Parathyroid adenoma (tissue), 2 donors: ENCODE measurements at regions not wholly inside any gene's neighbourhood (a gene's known extent, or its start where the extent isn't known, plus 50 kb on each side); places are given as distances from the start of the nearest gene placed in this dataset.

Experiments used
- H2AFZ ChIP-seq: fragments of 300-600 bp; sonication (generic); one replicate; pipeline ENCODE4 v1.7.0; 2017; ENCODE audit warnings: antibody characterized with exemption, mild to moderate bottlenecking
- H3K27ac ChIP-seq: fragments of 300-600 bp; sonication (generic); one replicate; pipeline ENCODE4 v1.7.0; 2017
- H3K27me3 ChIP-seq: fragments of 300-600 bp; sonication (generic); one replicate; pipeline ENCODE4 v1.7.0; 2017; ENCODE audit warnings: low read length; ENCODE audit not compliant: control insufficient read depth, insufficient read depth
- H3K36me3 ChIP-seq: fragments of 300-600 bp; sonication (generic); one replicate; pipeline ENCODE4 v1.7.0; 2017; ENCODE audit warnings: low read length; ENCODE audit not compliant: control insufficient read depth, insufficient read depth
- H3K4me1 ChIP-seq: fragments of 300-600 bp; sonication (generic); one replicate; pipeline ENCODE4 v1.7.0; 2017; ENCODE audit warnings: control low read depth
- H3K4me2 ChIP-seq: fragments of 300-600 bp; sonication (generic); one replicate; pipeline ENCODE4 v1.7.0; 2017; ENCODE audit warnings: low read length
- H3K4me3 ChIP-seq: fragments of 300-600 bp; sonication (generic); one replicate; pipeline ENCODE4 v1.7.0; 2017; ENCODE audit warnings: low read depth, low read length
- H3K79me2 ChIP-seq: fragments of 300-600 bp; sonication (generic); one replicate; pipeline ENCODE4 v1.7.0; 2017; ENCODE audit warnings: control low read depth
- H3K9ac ChIP-seq: fragments of 300-600 bp; sonication (generic); one replicate; pipeline ENCODE4 v1.7.0; 2017; ENCODE audit warnings: mild to moderate bottlenecking
- H3K9me3 ChIP-seq: fragments of 300-600 bp; sonication (generic); one replicate; pipeline ENCODE4 v1.7.0; 2017; ENCODE audit warnings: low read length; ENCODE audit not compliant: control insufficient read depth
- CTCF ChIP-seq: fragments of 300-600 bp; sonication (generic); IDR thresholded peaks from one replicate; pipeline ENCODE4 v1.7.0; 2017; ENCODE audit warnings: antibody characterized with exemption, mild to moderate bottlenecking
- donor health status: primary hyperparathyroidism.

GRCh38 chr9:86843206-86843605 is 104.1 kb downstream of the GAS1 start:
- Histone ChIP-seq H3K9ac (no peak overlapping the region), H3K4me2 (no peak overlapping the region), H3K27ac (no peak overlapping the region), H3K4me1 (no peaks in the 10 kb centered on the region), H3K27me3 (no peaks in the 10 kb centered on the region), H3K79me2 (no peaks in the 10 kb centered on the region), H2AFZ (no peak overlapping the region), H3K4me3 (no peak overlapping the region), H3K36me3 (no peaks in the 10 kb centered on the region), H3K9me3 (no peaks in the 10 kb centered on the region)
- TF ChIP-seq CTCF = no peak

DNA sequence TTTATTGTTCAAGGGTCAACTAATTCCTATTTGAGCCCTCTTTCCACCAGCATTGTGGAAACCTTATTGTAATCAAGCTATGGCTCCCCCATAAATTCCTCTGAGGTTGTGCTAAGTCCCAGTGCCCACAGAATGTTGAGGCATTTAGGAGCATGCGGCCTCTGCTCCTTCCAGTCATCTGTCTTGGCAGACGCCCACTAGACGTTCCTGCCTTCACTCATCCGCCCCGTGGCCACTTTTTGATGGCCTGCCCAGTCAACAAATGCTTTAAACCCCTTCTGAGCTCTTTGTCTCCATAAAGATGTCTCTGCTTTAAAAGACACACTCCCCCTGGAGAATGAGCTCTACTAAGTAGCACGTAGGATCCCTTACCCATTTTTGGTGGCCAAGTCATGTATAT is 104.7 kb downstream of the GAS1 start:
- H3K79me2 ChIP-seq = no peaks in the 10 kb centered on the region
- H3K36me3 ChIP-seq = no peaks in the 10 kb centered on the region
- no peak overlapping the region for H3K4me2 ChIP-seq
- H3K9ac ChIP-seq = no peak overlapping the region
- H3K4me1 ChIP-seq = no peaks in the 10 kb centered on the region
- no peak overlapping the region for H3K27ac ChIP-seq
- no peak overlapping the region for H3K4me3 ChIP-seq
- no peaks in the 10 kb centered on the region for H3K27me3 ChIP-seq
- no peak for TF ChIP-seq CTCF
- H2AFZ ChIP-seq = no peak overlapping the region
- H3K9me3 ChIP-seq = no peaks in the 10 kb centered on the region

GRCh38 chr9:86839522-86839921 is 107.8 kb downstream of the GAS1 start:
- H3K36me3 ChIP-seq = no peaks in the 10 kb centered on the region
- H3K4me1 ChIP-seq = no peaks in the 10 kb centered on the region
- H3K9me3 ChIP-seq = no peaks in the 10 kb centered on the region
- H3K4me2 ChIP-seq = no peak overlapping the region
- H3K9ac ChIP-seq = no peak overlapping the region
- H2AFZ ChIP-seq = no peak overlapping the region
- no peaks in the 10 kb centered on the region for H3K79me2 ChIP-seq
- H3K4me3 ChIP-seq = no peak overlapping the region
- TF ChIP-seq CTCF = no peak
- no peaks in the 10 kb centered on the region for H3K27me3 ChIP-seq
- H3K27ac ChIP-seq = no peak overlapping the region

- H2AFZ ChIP-seq = no peak overlapping the region
- no peak for TF ChIP-seq CTCF
- H3K27me3 ChIP-seq = no peaks in the 10 kb centered on the region
Observed at GRCh38 chr9:86838519-86839497, 108.5 kb downstream of the GAS1 start.

GRCh38 chr9:86837345-86837744 is 110.0 kb downstream of the GAS1 start:
- Histone ChIP-seq H3K4me3 (no peak overlapping the region), H3K27me3 (no peaks in the 10 kb centered on the region), H3K36me3 (no peaks in the 10 kb centered on the region), H2AFZ (no peak overlapping the region), H3K27ac (no peak overlapping the region), H3K4me1 (no peaks in the 10 kb centered on the region), H3K9ac (no peak overlapping the region), H3K4me2 (no peak overlapping the region), H3K9me3 (no peaks in the 10 kb centered on the region), H3K79me2 (no peaks in the 10 kb centered on the region)
- TF ChIP-seq CTCF = no peak

More at GRCh38 chr9:86838519-86839497, 108.5 kb downstream of the GAS1 start:
- Histone ChIP-seq H3K9ac (no peak overlapping the region), H3K36me3 (no peaks in the 10 kb centered on the region), H3K27ac (no peak overlapping the region), H3K9me3 (no peaks in the 10 kb centered on the region), H3K4me1 (no peaks in the 10 kb centered on the region), H3K79me2 (no peaks in the 10 kb centered on the region), H3K4me2 (no peak overlapping the region), H3K4me3 (no peak overlapping the region)
